Stimulated activated CD4-positive, alpha-beta T cell treated with anti-CD3 and anti-CD28 coated beads, Interleukin-15, amount 100 ng/mL, for 1 hour (primary cell): ENCODE measurements at regions not wholly inside any gene's neighbourhood (a gene's known extent, or its start where the extent isn't known, plus 50 kb on each side); places are given as distances from the start of the nearest gene placed in this dataset.

Experiments used
- DNase-seq, 2 donors: peaks; one replicate each; pipeline ENCODE4 v3.0.0-alpha.2; 2020; ENCODE audit warnings: low read depth in 1 of 2, low spot score in 1 of 2

- DNase-seq: no peak
Measured at GRCh38 chr10:4046712-4047354, 261.8 kb upstream of the KLF6 start.

GRCh38 chr10:4046030-4046429 is 261.0 kb upstream of the KLF6 start:
- DNase-seq: no peak

- DNase-seq: no peak
Measured at GRCh38 chr10:4043897-4044665, 259.1 kb upstream of the KLF6 start.

- no peak for DNase-seq
Measured at GRCh38 chr10:4041635-4042034, 256.6 kb upstream of the KLF6 start.

- no peak for DNase-seq
Measured at GRCh38 chr10:4038000-4038399, 253.0 kb upstream of the KLF6 start.

GRCh38 chr10:4035599-4035945 is 250.6 kb upstream of the KLF6 start:
- no peak for DNase-seq

GRCh38 chr10:4034907-4035598 is 250.0 kb upstream of the KLF6 start:
- DNase-seq: no peak

- no peak for DNase-seq
Measured at GRCh38 chr10:4033341-4033896, 248.4 kb upstream of the KLF6 start.

GRCh38 chr10:4029866-4030265 is 244.9 kb upstream of the KLF6 start:
- no peak for DNase-seq

- DNase-seq: no peak
Measured at GRCh38 chr10:4028854-4029583, 244.0 kb upstream of the KLF6 start.

GRCh38 chr10:4028027-4028471 is 243.0 kb upstream of the KLF6 start:
- no peak for DNase-seq

- DNase-seq: no peak
Measured at GRCh38 chr10:4025339-4025738, 240.3 kb upstream of the KLF6 start.

GRCh38 chr10:4024516-4025245 is 239.7 kb upstream of the KLF6 start:
- DNase-seq: no peak

- no peak for DNase-seq
Measured at GRCh38 chr10:4024027-4024426, 239.0 kb upstream of the KLF6 start.

- DNase-seq: no peak
Measured at GRCh38 chr10:4022473-4022872, 237.5 kb upstream of the KLF6 start.

- DNase-seq: no peak
Measured at GRCh38 chr10:4020631-4021030, 235.6 kb upstream of the KLF6 start.

- DNase-seq: no peak
Measured at GRCh38 chr10:4018054-4018511, 233.1 kb upstream of the KLF6 start.

GRCh38 chr10:4017336-4017735 is 232.3 kb upstream of the KLF6 start:
- no peak for DNase-seq

- DNase-seq: no peak
Measured at GRCh38 chr10:4016214-4016740, 231.3 kb upstream of the KLF6 start.

- DNase-seq: peak in 1 of 2 donors; percentile 20
Measured at GRCh38 chr10:4013651-4014121, 228.7 kb upstream of the KLF6 start.
